ENCODE measurements at regions not wholly inside any gene's neighbourhood (a gene's known extent, or its start where the extent isn't known, plus 50 kb on each side); places are given as distances from the start of the nearest gene placed in this dataset.

DNA sequence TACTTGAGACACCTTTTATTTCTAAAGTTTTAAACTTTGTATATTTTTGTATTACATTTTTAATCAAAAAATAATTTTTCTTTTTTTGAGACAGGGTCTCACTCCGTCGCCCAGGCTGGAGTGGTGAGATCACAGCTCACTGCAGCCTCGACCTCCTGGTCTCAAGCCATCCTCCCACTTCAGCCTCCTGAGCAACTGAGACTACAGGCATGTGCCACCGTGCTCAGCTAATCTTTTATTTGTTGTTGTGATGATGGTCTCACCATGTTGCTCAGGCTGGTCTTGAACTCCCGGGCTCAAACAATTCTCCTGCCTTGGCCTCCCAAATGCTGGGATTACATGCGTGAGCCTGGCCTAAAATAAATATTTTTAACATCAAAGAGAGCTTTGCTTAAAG, 218.7 kb upstream of the SH3BP4 start:
- TF ChIP-seq YY1 (IDR thresholded peaks at IDR 0.05; ENCODE audit: insufficient read depth, insufficient read length) = no peak
- no peak for TF ChIP-seq SUZ12 (IDR thresholded peaks at IDR 0.05; ENCODE audit: extremely low read depth, insufficient read depth, insufficient read length)
- TF ChIP-seq ZNF274 (IDR thresholded peaks at IDR 0.05; ENCODE audit: low read depth, low read length) = no peak

Measured in NT2/D1 (cell line).